Neural cell (in vitro differentiated cells): ENCODE measurements at regions not wholly inside any gene's neighbourhood (a gene's known extent, or its start where the extent isn't known, plus 50 kb on each side); places are given as distances from the start of the nearest gene placed in this dataset.

Experiments used
- H2AFZ ChIP-seq: fragments of 200-600, 300-800 bp; sonication (generic), shearing (Covaris generic); 2 replicates; pipeline ENCODE4 v1.6.0; 2014; ENCODE audit warnings: low read depth, mild to moderate bottlenecking, antibody characterized with exemption, low read length, moderate library complexity
- H3F3A ChIP-seq: fragments of 200-600 bp; shearing (Covaris generic); 2 replicates; pipeline ENCODE4 v1.6.1; 2016; ENCODE audit warnings: mild to moderate bottlenecking, moderate library complexity, mixed read lengths, antibody characterized with exemption, low read length; ENCODE audit not compliant: insufficient read depth, poor library complexity, severe bottlenecking
- H3K27ac ChIP-seq: fragments of 200-600, 300-800 bp; sonication (generic), shearing (Covaris generic); 2 replicates; pipeline ENCODE4 v1.5.1; 2014; ENCODE audit warnings: mild to moderate bottlenecking, low read length, moderate library complexity
- H3K27me3 ChIP-seq: fragments of 300-800, 200-600 bp; sonication (generic), shearing (Covaris generic); 2 replicates; pipeline ENCODE4 v1.6.0; 2014; ENCODE audit warnings: mild to moderate bottlenecking, low read depth, low read length, moderate library complexity; ENCODE audit not compliant: insufficient read depth
- H3K36me3 ChIP-seq: fragments of 300-800, 200-600 bp; sonication (generic), shearing (Covaris generic); 2 replicates; pipeline ENCODE4 v1.5.1; 2014; ENCODE audit warnings: mild to moderate bottlenecking, antibody characterized with exemption, low read length, moderate library complexity; ENCODE audit not compliant: insufficient read depth
- H3K4me2 ChIP-seq: fragments of 300-800, 200-600 bp; sonication (generic), shearing (Covaris generic); 2 replicates; pipeline ENCODE4 v1.6.0; 2014; ENCODE audit warnings: mild to moderate bottlenecking, low read length
- H3K4me3 ChIP-seq: fragments of 300-800, 200-600 bp; sonication (generic), shearing (Covaris generic); 2 replicates; pipeline ENCODE4 v1.5.1; 2014; ENCODE audit warnings: mild to moderate bottlenecking, low read length, moderate library complexity
- H3K79me2 ChIP-seq: fragments of 200-600 bp; shearing (Covaris generic); replicated peaks from 2 replicates; pipeline ENCODE4 v1.6.0; 2014; ENCODE audit warnings: mild to moderate bottlenecking, low read length, moderate library complexity; ENCODE audit not compliant: insufficient read depth
- H3K9ac ChIP-seq: fragments of 300-800, 200-600 bp; sonication (generic), shearing (Covaris generic); 2 replicates; pipeline ENCODE4 v1.6.1; 2016; ENCODE audit warnings: mild to moderate bottlenecking, low read length, mixed read lengths
- H3K9me2 ChIP-seq: fragments of 200-600 bp; shearing (Covaris generic); 2 replicates; pipeline ENCODE4 v1.6.1; 2016; ENCODE audit warnings: mild to moderate bottlenecking, low read length, mixed read lengths; ENCODE audit not compliant: insufficient read depth
- H3K9me3 ChIP-seq: fragments of 200-600, 300-800 bp; sonication (generic), shearing (Covaris generic); 2 replicates; pipeline ENCODE4 v1.6.1; 2016; ENCODE audit warnings: mild to moderate bottlenecking, mixed run types, low read length, moderate library complexity, mixed read lengths
- H4K20me1 ChIP-seq: fragments of 200-600 bp; shearing (Covaris generic); 2 replicates; pipeline ENCODE4 v1.6.1; 2016; ENCODE audit warnings: mild to moderate bottlenecking, mixed run types; ENCODE audit not compliant: insufficient read depth
- CTCF ChIP-seq: fragments of 450-650 bp; IDR thresholded peaks from 2 replicates; pipeline ENCODE4 v1.5.1; 2014; ENCODE audit warnings: antibody characterized with exemption, mild to moderate bottlenecking, moderate library complexity; ENCODE audit not compliant: poor library complexity, severe bottlenecking
- EP300 ChIP-seq: fragments of 450-650 bp; conservative IDR thresholded peaks from 2 replicates; pipeline ENCODE4 v1.6.1; 2014; ENCODE audit warnings: antibody characterized with exemption, mild to moderate bottlenecking, moderate library complexity; ENCODE audit not compliant: poor library complexity, severe bottlenecking
- EZH2 ChIP-seq: fragments of 200-600, 300-800 bp; shearing (Covaris generic), sonication (generic); IDR thresholded peaks from 2 replicates; pipeline ENCODE4 v1.6.1; 2014; ENCODE audit warnings: antibody characterized with exemption, low read length, borderline replicate concordance, mild to moderate bottlenecking; ENCODE audit not compliant: insufficient read depth, poor library complexity, severe bottlenecking
- MXI1 ChIP-seq: fragments of 450-650 bp; conservative IDR thresholded peaks from 2 replicates; pipeline ENCODE4 v1.6.1; 2014; ENCODE audit warnings: antibody characterized with exemption, mild to moderate bottlenecking; ENCODE audit not compliant: poor library complexity, severe bottlenecking
- POLR2AphosphoS5 ChIP-seq: IDR thresholded peaks from 2 replicates; pipeline ENCODE4 v1.6.1; 2012
- RAD21 ChIP-seq: fragments of 450-650 bp; conservative IDR thresholded peaks from 2 replicates; pipeline ENCODE4 v1.6.1; 2014; ENCODE audit warnings: antibody characterized with exemption, mild to moderate bottlenecking, moderate library complexity
- REST ChIP-seq: IDR thresholded peaks from 2 replicates; pipeline ENCODE4 v1.6.1; 2012; ENCODE audit warnings: borderline replicate concordance
- SMC3 ChIP-seq: fragments of 450-650 bp; conservative IDR thresholded peaks from 2 replicates; pipeline ENCODE4 v1.6.1; 2014; ENCODE audit warnings: antibody characterized with exemption, mild to moderate bottlenecking, moderate library complexity; ENCODE audit not compliant: poor library complexity
- TAF1 ChIP-seq: IDR thresholded peaks from 2 replicates; pipeline ENCODE4 v1.6.1; 2012; ENCODE audit warnings: low read depth

- Histone ChIP-seq H3K79me2 (no peaks in the 10 kb centered on the region), H2AFZ (no peak overlapping the region)
These were observed 817.9 kb downstream of the SOCS6 start for GRCh38 chr18:71106701-71107100.

GRCh38 chr18:71105994-71106546, 817.2 kb downstream of the SOCS6 start:
- Histone ChIP-seq H3K79me2 (no peaks in the 10 kb centered on the region), H3F3A (no peaks in the 10 kb centered on the region), H3K27me3 (no peaks in the 10 kb centered on the region), H3K9me3 (no peaks in the 10 kb centered on the region), H4K20me1 (no peaks in the 10 kb centered on the region), H3K9me2 (no peaks in the 10 kb centered on the region), H3K9ac (no peak overlapping the region), H3K4me3 (no peak overlapping the region), H3K4me2 (no peak overlapping the region), H3K27ac (no peak overlapping the region), H2AFZ (no peak overlapping the region), H3K36me3 (no peaks in the 10 kb centered on the region)
- no peak for TF ChIP-seq EP300
- no peak for TF ChIP-seq RAD21
- no peak for TF ChIP-seq SMC3
- no peak for TF ChIP-seq POLR2AphosphoS5
- TF ChIP-seq EZH2: no peak
- TF ChIP-seq TAF1: no peak
- no peak for TF ChIP-seq REST
- no peak for TF ChIP-seq MXI1

More at GRCh38 chr18:71106701-71107100, 817.9 kb downstream of the SOCS6 start:
- no peak overlapping the region for H3K9ac ChIP-seq
- H3K9me3 ChIP-seq: no peaks in the 10 kb centered on the region
- TF ChIP-seq TAF1: no peak
- no peak for TF ChIP-seq SMC3
- TF ChIP-seq EP300: no peak
- no peak for TF ChIP-seq POLR2AphosphoS5
- no peak for TF ChIP-seq MXI1
- no peak for TF ChIP-seq REST
- no peak for TF ChIP-seq EZH2
- TF ChIP-seq CTCF: no peak
- no peak for TF ChIP-seq RAD21
- H3K9me2 ChIP-seq: no peaks in the 10 kb centered on the region
- H3K4me2 ChIP-seq: no peak overlapping the region
- H3K36me3 ChIP-seq: no peaks in the 10 kb centered on the region
- H3K4me3 ChIP-seq: no peak overlapping the region
- H3K27me3 ChIP-seq: no peaks in the 10 kb centered on the region
- H4K20me1 ChIP-seq: no peaks in the 10 kb centered on the region
- H3K27ac ChIP-seq: no peak overlapping the region
- no peaks in the 10 kb centered on the region for H3F3A ChIP-seq
